NOMO-1 treated with DMSO at 0.1 percent for 48 hours (cell line): ENCODE measurements at regions not wholly inside any gene's neighbourhood (a gene's known extent, or its start where the extent isn't known, plus 50 kb on each side); places are given as distances from the start of the nearest gene placed in this dataset.
"Not testable (repeated sequence)": the region's sequence is repeated elsewhere in the genome, so short reads cannot be mapped to it uniquely, and the experiment has no call there.

ENCODE experiments used
- DNase-seq: peaks from one replicate; lab custom pipeline; 2025; ENCODE audit not compliant: unreplicated experiment; lab: John Stamatoyannopoulos, UW

DNA sequence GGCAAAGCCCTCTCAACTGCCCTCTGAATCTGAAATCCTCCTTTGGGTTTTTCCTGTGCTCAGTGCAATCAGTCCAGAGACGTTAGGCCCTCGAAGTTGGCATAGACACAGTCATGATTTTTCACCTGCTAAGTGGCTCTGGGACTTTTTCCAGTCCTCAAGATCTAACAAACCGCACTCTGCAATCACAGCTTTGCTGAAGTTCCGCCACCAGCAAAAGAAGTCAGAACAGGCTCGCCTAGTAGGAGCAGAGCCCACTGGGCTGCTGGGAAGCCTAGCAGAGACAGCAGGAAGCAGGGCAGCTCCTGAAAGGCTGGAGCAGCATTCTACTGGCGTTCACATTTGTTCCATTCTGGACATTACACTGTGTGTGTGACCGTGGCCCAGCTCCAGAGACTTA is 222.8 kb upstream of the KIF2A start:
- DNase-seq = no peak

DNA sequence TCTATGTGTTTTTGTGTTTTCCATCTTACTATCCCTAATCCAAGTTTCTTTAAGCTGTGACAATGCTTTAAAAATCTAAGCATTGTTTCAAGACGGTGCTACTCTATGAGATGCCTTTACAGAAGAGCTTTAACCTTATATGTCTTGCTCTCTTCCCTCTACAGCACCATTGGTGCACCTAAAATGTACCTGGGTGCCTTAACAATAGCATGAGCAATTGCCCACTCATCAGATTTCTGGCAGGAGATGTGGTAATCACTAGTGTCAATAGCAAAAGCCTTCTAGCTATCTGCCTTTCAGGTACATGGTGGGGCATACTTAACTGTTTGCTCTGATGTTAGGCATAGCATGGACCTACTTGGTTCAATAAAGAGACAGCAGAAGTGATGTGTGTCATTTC is 222.3 kb upstream of the KIF2A start:
- DNase-seq = no peak

DNA sequence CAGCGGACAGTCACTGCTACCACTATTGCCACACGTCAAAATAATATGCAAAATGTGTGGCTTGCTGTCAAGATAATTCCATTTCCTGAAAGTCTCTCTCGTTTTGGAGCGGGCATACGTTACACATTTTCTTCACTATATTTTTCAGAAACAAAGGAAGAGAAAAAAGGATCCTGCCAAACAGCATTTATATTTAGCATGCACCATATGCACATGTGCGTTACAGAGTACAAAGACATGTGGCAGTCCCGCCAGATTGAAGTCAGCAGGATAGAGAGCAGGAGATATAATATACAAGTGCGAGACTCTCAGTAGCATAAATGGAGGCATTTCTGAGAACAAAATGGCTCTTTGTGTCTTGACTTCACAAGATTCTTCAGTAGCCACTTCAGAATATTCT is 221.6 kb upstream of the KIF2A start:
- DNase-seq = no peak

DNA sequence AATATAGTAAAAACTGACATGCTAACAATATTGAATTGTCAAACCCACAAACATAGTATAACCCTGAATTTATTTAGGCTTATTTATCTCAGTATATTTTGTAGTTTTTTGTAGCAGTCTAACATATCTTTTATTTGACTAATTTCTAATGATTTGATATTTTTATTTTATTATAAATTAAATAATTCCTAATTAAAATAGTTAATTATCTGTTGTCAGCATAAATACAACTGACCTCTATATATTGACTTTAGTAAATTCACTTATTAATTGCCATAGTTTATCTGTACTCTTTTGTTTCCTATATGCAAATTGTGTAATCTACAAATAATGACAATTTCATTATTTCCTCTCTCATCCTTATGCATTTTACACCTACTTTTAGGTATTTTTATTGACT is 215.1 kb upstream of the KIF2A start:
- DNase-seq = no peak

DNA sequence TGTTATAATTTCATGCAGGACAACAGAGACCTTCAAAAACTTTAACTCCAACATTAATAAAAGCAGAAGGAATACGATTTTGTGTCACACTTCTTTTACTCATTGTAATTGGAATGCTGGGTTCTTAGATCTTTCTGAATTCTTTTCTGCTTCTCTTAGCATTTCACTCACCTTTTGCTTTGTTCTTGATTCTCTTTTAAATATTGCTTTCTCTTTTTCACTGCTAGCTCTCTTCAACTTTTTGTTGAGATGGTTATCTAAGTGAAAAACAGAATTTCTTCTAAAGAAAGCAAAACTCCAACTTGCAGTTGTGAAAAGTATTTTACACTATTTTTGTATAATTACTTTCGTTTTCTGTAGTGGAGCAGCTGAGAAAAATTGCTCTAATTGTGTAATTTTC is 212.6 kb upstream of the KIF2A start:
- DNase-seq = no peak

DNA sequence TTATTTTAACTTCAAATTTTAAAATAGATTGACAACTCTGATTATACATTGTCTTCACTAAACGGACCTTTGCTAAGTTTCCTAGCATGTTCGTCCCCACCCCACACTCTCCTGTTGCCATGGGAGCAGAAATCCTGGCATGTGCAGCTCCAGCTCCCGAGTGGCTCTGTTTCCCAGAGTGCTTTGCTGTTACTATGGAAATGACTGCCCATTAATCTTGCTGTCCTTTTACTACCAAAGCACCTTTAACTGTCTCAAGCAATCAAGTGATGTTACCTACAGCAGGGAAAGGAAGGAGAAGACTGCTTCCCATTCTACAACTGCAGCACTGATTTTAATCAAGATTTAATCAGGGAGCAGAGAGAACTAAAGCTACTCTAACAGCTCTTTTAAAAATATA is 212.0 kb upstream of the KIF2A start:
- DNase-seq = no peak

DNA sequence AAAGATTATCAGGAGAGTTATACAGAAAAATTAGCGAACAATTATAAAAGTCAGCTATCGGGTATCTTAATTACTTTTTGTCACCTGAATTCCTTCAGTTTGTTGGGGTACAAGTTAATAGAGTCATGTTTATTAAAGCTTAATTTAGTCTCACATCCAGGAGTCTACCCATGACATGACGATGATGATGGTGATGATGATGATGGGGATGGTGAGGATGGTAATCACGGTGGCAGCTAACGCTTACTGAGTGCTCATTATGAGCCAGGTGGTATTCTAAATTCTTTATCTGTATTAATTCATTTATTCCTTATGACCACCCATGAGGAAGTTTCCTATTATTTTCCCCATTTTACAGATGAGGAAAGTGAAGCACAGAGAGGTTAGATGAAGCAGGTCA is 208.6 kb upstream of the KIF2A start:
- no peak for DNase-seq

DNA sequence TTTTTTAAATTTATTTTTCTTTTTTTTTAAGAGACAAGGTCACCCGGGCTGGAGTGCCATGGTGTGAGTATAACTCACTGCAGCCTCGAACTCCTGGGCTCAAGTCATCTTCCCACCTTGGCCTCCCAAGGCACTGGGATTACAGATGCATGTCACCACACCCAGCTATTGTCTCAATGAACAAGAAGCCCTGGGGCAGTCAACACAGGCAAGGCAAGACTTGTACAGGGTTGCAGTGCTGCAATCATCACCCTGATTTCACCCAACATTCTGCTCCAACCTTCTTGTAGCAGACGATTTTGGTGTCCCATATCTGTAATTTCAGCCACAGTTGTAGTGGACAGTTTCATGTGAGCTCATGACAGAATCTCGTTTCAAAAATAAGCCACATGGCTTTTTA is 205.8 kb upstream of the KIF2A start:
- DNase-seq = no peak

DNA sequence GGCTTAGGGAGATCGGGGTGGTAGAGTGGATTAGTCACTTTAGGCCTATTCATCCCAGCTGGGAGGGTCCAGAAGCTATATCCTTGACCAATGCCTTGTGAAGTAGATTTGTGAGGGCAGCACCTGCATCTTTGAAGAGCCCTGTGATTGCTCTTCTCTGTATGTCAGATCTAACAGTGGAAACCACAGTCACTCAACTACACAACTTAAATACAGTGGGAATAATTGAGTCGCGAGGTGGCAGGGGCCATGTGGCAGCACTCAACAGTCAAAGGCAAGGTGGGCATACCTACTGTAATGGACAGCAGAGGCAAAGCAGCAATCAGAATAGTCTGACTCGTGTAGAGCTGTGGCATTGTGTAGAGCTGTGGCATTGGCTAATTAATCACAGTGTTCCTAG is 202.1 kb upstream of the KIF2A start:
- not testable (repeated sequence) for DNase-seq

DNA sequence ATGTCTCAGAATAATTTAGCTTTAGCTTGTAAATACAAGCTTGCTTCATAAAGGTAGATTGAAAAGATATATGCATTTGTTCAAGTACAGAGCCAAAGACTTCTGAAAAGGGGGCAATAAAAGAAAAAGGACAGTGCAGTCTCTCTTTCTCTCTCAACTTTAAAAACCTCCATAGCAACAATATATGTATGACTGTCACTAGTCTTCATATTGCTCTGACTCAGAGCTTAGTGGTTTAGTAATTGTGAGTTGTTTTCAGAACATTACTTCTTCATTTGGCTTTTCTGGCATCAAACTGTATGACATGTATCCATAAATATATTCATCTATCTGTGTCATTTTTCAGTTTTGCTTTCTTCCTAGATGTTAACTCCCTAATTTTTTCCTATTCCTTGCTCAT is 194.6 kb upstream of the KIF2A start:
- peak; percentile 13 for DNase-seq

DNA sequence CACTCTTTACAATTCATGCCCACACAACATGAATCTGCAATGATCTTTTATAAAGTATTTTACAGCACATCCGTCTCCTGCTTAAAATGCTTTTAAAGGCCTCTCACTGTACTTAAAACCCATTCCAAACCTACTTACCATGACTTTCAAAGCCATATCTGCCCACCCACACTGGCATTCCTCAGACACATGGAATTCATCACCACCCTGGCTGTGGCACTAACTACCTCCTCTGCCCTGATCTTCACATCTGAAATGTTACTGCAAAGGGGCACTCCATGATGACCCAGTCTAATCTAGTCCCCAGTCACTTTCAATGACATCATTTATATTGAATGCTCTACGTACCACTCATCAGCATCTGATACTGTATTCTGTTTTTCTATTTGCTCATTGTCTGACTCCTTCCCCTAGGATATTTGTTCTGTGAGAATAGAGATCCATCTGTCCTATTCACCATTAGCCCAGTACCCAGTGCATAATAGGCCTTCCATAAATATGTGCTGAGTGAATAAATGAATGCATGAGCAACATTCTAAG is 193.2 kb upstream of the KIF2A start:
- DNase-seq = no peak

DNA sequence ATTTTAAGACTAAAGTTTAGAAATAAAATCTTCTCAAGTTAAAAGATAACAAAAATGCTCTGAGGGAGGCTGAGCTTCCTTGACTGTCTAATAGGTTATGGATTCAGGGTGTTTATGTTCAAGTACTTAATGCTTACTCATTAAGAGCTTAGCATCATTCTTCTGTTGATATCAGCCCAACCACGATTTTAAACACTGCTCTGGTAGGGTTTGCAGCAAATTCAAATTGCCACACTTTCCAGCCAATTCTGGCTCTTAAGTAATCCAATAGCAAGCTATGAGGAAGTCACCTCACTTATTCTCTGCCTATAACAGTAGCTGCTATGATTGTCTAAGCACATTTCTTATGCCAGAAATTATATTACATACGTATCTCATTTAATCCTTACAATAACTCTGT is 191.0 kb upstream of the KIF2A start:
- peak; percentile 37 for DNase-seq

DNA sequence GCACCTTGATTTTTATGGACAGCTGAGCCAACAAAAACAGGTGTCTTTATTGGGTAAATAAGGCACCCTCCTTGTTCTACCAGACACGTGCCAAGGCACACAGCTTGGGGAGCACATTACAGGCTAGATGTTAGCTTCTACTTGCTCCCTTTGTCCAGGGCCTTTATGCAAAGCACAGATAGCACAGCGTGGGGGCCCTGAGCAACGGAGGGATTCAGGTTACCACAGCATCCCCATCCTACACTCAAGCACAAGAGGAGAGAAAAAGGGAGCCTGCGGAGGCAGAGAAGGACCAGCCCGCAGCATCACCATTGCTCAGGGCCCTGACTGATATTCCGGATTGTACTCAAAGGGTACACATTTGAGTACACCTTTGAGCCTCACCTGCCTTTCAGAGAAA is 181.7 kb upstream of the KIF2A start:
- no peak for DNase-seq

DNA sequence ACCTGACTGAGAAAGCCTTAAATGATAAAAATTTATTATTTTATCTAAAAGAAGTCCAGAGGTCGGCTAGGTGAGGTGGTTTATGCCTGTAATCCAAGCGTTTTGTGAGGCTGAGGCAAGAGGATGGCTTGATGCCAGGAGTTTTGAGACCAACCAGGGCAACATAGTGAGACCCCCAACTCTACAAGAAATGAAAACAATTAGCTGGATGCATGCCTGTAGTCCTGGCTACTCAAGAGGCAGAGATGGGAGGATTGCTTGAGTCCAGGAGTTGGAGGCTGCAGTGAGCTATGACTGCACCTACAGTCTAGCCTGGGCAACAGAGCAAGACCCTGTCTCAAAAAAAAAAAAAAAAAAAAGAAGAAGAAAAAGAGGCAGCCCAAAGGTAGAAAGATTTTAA is 179.9 kb upstream of the KIF2A start:
- DNase-seq = no peak

DNA sequence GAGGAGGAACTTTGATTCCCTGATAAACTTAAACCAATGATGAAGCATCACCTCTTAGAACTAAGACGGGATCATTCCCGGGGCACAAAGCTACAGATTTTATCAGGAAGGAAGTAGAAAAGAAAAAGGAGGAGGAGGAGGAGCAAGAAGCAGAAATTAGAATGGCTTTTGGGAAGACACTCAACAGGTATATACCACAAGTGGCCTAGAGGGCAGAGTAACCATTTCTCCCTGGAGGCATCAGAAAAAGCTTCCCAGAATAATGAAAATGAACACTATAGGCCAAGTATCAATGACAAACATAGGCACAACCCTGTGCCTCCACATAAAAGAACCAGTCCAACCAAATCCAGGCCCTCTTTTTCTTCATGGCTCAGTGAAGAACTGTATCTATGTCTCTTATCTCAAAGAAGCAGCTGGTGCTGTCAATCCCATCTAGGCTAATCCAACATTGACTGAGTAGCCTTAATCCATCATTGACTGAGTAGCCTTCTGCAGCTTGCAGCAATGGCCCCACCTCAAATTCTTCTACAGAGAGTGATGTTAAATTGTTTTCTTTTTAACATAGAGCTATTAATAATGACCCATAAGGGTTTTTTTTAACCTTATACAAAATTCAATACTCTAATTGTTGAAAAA is 178.8 kb upstream of the KIF2A start:
- DNase-seq = no peak

DNA sequence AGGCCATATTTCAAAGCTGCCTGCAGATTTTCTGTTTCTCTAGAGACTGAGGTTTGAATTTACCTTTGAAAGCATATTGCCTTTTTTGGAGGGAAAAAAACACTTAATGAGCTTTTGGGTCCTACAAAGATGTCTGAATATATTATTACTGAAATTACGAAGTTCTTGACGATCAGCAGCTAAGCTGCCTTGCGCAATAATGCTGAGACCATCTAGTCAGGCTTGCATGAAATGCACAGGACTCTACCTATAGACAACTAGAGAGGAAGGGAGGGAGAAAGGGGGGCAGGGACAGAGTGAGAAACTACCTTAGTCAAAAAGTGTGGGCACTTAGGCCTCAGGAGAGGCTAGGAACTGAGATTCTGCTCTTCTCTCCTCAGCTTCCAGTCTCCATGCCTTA is 175.9 kb upstream of the KIF2A start:
- no peak for DNase-seq

DNA sequence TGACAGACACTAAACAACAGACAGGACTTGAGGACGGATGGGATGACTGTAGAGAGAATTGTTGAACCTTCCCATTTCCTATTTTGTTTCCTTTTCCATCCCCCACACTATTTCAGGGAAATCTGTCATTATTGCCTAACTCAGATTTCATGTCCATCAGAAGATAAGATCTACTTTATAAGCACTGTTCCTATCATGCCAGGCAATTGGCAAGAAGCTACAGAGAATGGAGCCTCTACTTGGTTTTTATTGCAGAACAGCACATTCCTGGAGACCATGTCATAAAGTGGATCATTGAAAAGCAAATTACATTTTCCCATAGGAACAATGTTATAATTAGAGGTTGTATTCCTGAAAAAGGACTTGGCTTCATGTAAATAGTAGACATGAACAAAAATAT is 173.7 kb upstream of the KIF2A start:
- no peak for DNase-seq

DNA sequence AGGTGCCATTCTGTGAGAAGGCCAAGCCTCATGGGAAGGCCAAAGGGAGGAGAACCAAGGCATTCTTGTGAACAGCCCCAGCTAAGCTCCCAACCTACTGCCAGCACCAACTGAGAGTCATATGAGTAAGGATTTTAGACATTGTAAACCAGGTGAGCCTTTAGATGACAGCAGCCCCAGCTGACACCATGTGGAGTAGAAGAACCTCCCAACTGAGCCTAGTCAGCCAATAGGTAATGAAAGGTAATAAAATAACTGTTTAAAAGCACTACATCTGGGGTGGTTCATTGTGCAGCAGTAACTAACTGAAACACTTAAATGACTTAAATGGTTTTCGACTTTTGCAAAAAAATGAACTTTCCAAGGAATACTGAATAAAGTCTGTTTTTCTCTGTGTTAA is 172.6 kb upstream of the KIF2A start:
- DNase-seq = no peak

DNA sequence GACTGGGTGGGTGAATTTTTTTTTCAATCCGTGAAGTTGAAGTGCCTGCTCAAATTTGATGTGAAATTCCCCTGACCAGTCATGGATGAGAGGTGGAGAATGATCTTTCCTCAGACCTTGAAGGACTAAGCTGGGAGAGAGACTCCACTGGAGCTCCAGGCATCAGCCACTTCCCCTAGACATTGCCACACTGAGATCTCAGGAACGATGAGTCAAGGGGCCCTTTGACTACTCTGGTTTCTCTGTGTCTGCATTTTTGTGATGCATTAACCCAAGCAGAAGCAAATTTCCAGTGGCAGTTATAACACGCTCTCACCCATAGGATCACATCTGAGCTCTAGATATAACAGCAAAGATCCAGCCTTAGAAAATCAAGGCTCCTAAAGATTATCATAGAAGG is 171.2 kb upstream of the KIF2A start:
- peak; percentile 65 for DNase-seq

DNA sequence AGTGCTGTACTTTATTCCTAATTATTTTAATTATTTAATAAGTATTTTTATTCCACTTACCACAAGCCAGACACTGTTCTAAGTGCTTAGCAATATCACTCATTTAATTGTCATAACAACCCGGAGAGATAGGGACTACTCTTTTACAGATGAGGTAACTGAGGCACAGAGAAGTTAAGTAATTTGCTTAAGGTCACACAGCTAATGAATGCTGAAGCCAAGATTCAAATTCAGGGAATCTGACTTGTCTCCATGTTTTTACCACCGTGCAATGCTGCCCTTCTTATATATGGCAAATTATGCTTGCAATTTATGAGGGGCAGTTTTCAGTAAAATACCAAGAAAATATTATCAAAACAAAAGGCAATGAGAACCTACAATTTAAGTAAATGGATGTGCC is 168.4 kb upstream of the KIF2A start:
- no peak for DNase-seq

DNA sequence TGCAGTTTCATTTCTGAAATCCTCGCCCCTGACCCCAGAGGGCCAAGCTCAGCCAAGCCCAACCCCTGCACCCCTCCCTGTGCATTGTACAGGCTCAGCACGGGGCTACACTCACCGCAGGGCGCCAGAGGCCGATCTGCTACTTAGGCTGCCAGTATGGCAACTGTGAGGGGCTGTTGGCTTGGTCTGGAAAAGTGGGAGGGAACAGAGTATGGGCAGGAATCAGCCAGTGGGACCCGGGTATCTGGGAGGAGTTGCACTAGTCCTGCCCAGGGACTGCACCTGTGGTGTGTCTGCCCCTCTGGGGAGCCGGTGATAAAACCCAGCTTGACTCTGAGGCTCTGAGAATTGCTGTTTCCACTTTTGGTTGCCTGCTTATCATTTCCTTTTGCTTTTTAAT is 167.4 kb upstream of the KIF2A start:
- DNase-seq = no peak

DNA sequence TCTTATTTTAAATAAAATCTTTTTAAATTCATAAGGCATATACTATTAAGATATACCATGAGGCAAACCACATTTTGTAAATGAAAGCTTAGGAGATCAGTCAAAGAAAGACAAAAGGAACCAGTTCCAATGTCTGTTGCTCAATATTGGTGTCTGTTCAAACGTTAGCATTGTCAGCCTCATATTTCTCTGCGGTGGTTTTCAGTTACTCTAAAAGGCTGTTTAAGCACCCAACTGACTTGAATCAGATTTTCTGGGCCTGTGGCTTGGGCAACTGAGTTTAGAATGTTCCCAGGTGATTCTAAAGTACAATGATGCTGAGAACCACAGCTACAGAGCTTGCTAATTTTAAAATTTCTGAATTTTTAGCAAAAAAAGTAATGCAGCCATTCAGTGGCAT is 166.3 kb upstream of the KIF2A start:
- peak; percentile 48 for DNase-seq

DNA sequence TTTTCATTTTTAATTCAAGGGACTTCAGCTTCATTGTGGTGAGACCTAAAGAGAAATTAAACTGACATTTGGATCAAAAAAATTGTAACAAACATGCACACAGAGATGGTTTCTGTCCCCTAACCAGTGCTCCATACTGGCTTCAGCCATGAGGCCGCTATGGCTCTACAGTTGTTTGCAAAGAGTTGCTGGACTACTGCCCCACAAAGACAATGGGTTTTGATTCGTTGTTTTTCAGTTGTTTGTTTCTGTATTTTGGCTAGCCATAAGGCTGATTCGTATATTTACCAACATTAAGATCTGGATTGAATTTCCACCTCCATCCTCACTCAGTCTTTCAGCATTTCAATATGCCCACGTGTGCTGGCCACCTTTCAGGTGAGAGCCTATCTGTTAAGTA is 163.7 kb upstream of the KIF2A start:
- DNase-seq = no peak
